H9 (cell line): ENCODE measurements at regions not wholly inside any gene's neighbourhood (a gene's known extent, or its start where the extent isn't known, plus 50 kb on each side); places are given as distances from the start of the nearest gene placed in this dataset.
"Not testable (repeated sequence)": the region's sequence is repeated elsewhere in the genome, so short reads cannot be mapped to it uniquely, and the experiment has no call there.

Experiments
- DNase-seq: peaks from one replicate; pipeline ENCODE4 v3.0.0-alpha.2; 2017
- H2AFZ ChIP-seq: one replicate; pipeline ENCODE4 v1.6.1; 2013; ENCODE audit warnings: mild to moderate bottlenecking, low read length, control low read depth, moderate library complexity
- H2AK5ac ChIP-seq: 2 replicates; pipeline ENCODE4 v1.6.1; 2013; ENCODE audit warnings: low read length, control low read depth, mixed read lengths; ENCODE audit not compliant: insufficient read length
- H2BK120ac ChIP-seq: one replicate; pipeline ENCODE4 v1.6.1; 2013; ENCODE audit warnings: low read depth, mild to moderate bottlenecking, low read length, control low read depth, inconsistent platforms; ENCODE audit not compliant: poor library complexity, severe bottlenecking
- H2BK12ac ChIP-seq: 2 replicates; pipeline ENCODE4 v1.6.1; 2013; ENCODE audit warnings: low read length, control low read depth, mixed read lengths, low read depth; ENCODE audit not compliant: insufficient read length
- H2BK15ac ChIP-seq: 2 replicates; pipeline ENCODE4 v1.6.1; 2013; ENCODE audit warnings: low read depth, low read length, control low read depth
- H2BK20ac ChIP-seq: one replicate; pipeline ENCODE4 v1.6.1; 2013; ENCODE audit warnings: low read depth, mild to moderate bottlenecking, low read length, control low read depth, inconsistent platforms; ENCODE audit not compliant: poor library complexity, severe bottlenecking
- H2BK5ac ChIP-seq: 2 replicates; pipeline ENCODE4 v1.6.1; 2013; ENCODE audit warnings: low read length, control low read depth, mixed read lengths; ENCODE audit not compliant: insufficient read length
- H3K14ac ChIP-seq: 2 replicates; pipeline ENCODE4 v1.6.1; 2013; ENCODE audit warnings: low read length, control low read depth; ENCODE audit not compliant: insufficient read depth
- H3K18ac ChIP-seq: 2 replicates; pipeline ENCODE4 v1.6.1; 2013; ENCODE audit warnings: low read depth, mild to moderate bottlenecking, mixed read lengths, low read length, control low read depth; ENCODE audit not compliant: insufficient read length
- H3K23ac ChIP-seq: 2 replicates; pipeline ENCODE4 v1.6.1; 2013; ENCODE audit warnings: low read length, control low read depth, mixed read lengths, low read depth; ENCODE audit not compliant: insufficient read length
- H3K23me2 ChIP-seq: 2 replicates; pipeline ENCODE4 v1.6.1; 2013; ENCODE audit warnings: low read depth, mild to moderate bottlenecking, mixed read lengths, low read length, control low read depth; ENCODE audit not compliant: insufficient read length, poor library complexity, severe bottlenecking
- H3K27ac ChIP-seq: 2 replicates; pipeline ENCODE4 v1.5.1; 2013; ENCODE audit warnings: low read length, control low read depth, mixed read lengths, low read depth; ENCODE audit not compliant: insufficient read length
- H3K27me3 ChIP-seq: 2 replicates; pipeline ENCODE4 v1.6.1; 2013; ENCODE audit warnings: low read length, control low read depth, inconsistent platforms; ENCODE audit not compliant: insufficient read depth
- H3K4ac ChIP-seq: 2 replicates; pipeline ENCODE4 v1.6.1; 2013; ENCODE audit warnings: low read depth, mild to moderate bottlenecking, control low read depth, inconsistent platforms, low read length, moderate library complexity
- H3K4me1 ChIP-seq: 2 replicates; pipeline ENCODE4 v1.6.1; 2013; ENCODE audit warnings: low read length, control low read depth, inconsistent platforms; ENCODE audit not compliant: insufficient read depth
- H3K4me2 ChIP-seq: 2 replicates; pipeline ENCODE4 v1.6.1; 2013; ENCODE audit warnings: low read length, control low read depth, mixed read lengths; ENCODE audit not compliant: insufficient read length, insufficient read depth
- H3K56ac ChIP-seq: 2 replicates; pipeline ENCODE4 v1.6.1; 2013; ENCODE audit warnings: low read depth, mild to moderate bottlenecking, mixed read lengths, low read length, control low read depth; ENCODE audit not compliant: insufficient read length
- H3K79me1 ChIP-seq: 2 replicates; pipeline ENCODE4 v1.6.1; 2013; ENCODE audit warnings: low read depth, mild to moderate bottlenecking, moderate library complexity, low read length, control low read depth, inconsistent platforms; ENCODE audit not compliant: insufficient read depth, poor library complexity, severe bottlenecking
- H3K79me2 ChIP-seq: 2 replicates; pipeline ENCODE4 v1.6.1; 2013; ENCODE audit warnings: low read length, control low read depth, inconsistent platforms; ENCODE audit not compliant: insufficient read depth
- H3K9ac ChIP-seq: 2 replicates; pipeline ENCODE4 v1.6.1; 2013; ENCODE audit warnings: low read length, control low read depth, mixed read lengths; ENCODE audit not compliant: insufficient read length; ENCODE audit errors: extremely low read depth
- H3K9me3 ChIP-seq: one replicate; pipeline ENCODE4 v1.6.1; 2013; ENCODE audit warnings: low read depth, low read length, inconsistent platforms; ENCODE audit not compliant: control insufficient read depth
- H3T11ph ChIP-seq: one replicate; pipeline ENCODE4 v1.6.1; 2013; ENCODE audit warnings: mild to moderate bottlenecking, low read length, control low read depth, inconsistent platforms
- H4K20me1 ChIP-seq: one replicate; pipeline ENCODE4 v1.6.1; 2013; ENCODE audit not compliant: control insufficient read depth, insufficient read length, insufficient read depth
- H4K5ac ChIP-seq: 2 replicates; pipeline ENCODE4 v1.6.1; 2013; ENCODE audit warnings: low read depth, mild to moderate bottlenecking, mixed read lengths, low read length, control low read depth; ENCODE audit not compliant: insufficient read length
- H4K8ac ChIP-seq: replicated peaks from 2 replicates; pipeline ENCODE4 v1.6.1; 2013; ENCODE audit warnings: low read length, control low read depth, mixed read lengths, low read depth; ENCODE audit not compliant: insufficient read length
- H4K91ac ChIP-seq: 2 replicates; pipeline ENCODE4 v1.6.1; 2013; ENCODE audit warnings: low read depth, mild to moderate bottlenecking, moderate library complexity, mixed read lengths, low read length, control low read depth; ENCODE audit not compliant: insufficient read length
- H3K27ac Mint-ChIP-seq, 3 experiments: 2 replicates in 2 of 3; 3 replicates in 1 of 3; pipeline ENCODE4 v1.8.0; 2020 to 2021; ENCODE audit warnings: mixed read lengths in 3 of 3, mild to moderate bottlenecking in 1 of 3, moderate library complexity in 1 of 3
- H3K27me3 Mint-ChIP-seq: 2 replicates; pipeline ENCODE4 v1.8.0; 2021; ENCODE audit warnings: low read depth, mild to moderate bottlenecking, moderate library complexity, mixed read lengths
- H3K36me3 Mint-ChIP-seq, 3 experiments: 2 replicates in 2 of 3; 3 replicates in 1 of 3; pipeline ENCODE4 v1.8.0; 2020 to 2021; ENCODE audit warnings: low read depth in 3 of 3, mixed read lengths in 3 of 3; ENCODE audit not compliant: insufficient read depth in 1 of 3
- H3K4me1 Mint-ChIP-seq, 2 experiments: 2 replicates each; pipeline ENCODE4 v1.8.0; 2020; ENCODE audit warnings: mixed read lengths in 2 of 2
- H3K4me3 Mint-ChIP-seq, 2 experiments: 2 replicates in 1 of 2; 3 replicates in 1 of 2; pipeline ENCODE4 v1.8.0; 2020 to 2021; ENCODE audit warnings: mild to moderate bottlenecking in 2 of 2, mixed read lengths in 2 of 2, moderate library complexity in 1 of 2
- H3K9me3 Mint-ChIP-seq, 2 experiments: 2 replicates in 1 of 2; 3 replicates in 1 of 2; pipeline ENCODE4 v1.8.0; 2020; ENCODE audit warnings: mild to moderate bottlenecking in 2 of 2, mixed read lengths in 2 of 2, moderate library complexity in 1 of 2
- CTCF ChIP-seq: fragments of 200-600 bp; sonication (generic); conservative IDR thresholded peaks from 3 replicates; pipeline ENCODE4 v1.8.0; 2021; ENCODE audit warnings: antibody characterized with exemption, mild to moderate bottlenecking
- WGBS: extraction: QIAGEN DNeasy Blood & Tissue Kit; methylation state at CpG from one replicate; pipeline ENCODE4 v1.1.7; 2013; ENCODE audit warnings: missing lambda C conversion rate, low lambda C conversion rate, mixed read lengths; ENCODE audit not compliant: insufficient read length; ENCODE audit errors: extremely low coverage; 5-methylcytosine and 5-hydroxymethylcytosine counted together

DNA sequence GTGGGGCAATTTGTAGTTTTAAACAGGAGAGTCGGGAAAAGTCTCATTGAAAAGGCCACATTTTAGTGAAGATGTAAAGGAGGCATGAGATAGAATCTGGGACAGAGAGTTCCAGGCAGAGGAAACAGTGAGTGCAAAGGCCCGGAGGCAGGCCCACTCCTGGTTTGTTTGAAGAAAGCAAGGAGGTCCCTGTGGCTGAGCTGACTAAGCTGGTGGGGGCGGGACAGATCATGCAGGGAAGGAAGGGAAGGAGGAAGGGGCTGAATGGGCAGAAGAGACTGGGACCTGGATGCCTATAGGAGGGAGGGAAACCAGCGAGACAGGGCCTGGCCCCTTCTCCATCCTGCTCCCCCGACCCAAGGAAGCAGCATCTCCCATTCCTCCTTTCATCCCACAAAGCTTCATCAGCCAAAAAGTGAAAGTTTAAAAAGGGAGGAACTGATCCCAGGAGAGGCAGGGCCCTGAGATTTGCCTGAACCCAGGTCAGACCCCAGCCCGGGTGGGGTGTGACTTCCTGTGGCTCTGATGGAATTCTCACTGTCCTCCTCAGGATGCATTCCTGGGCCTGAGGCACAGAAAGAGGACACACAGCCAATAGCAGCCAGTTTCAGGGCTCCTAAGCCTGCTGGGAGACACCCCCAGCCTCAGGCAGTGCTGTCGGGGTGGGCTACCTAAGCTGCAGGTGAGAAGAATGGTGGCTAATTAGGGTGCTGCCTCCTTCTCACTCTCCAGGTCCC lies 54.2 kb upstream of the SIRPA start:
- no peak overlapping the region for H3K4me2 ChIP-seq
- WGBS, result no CpG with 5 or more reads among the region's 7 CpGs
- no peaks in the 10 kb centered on the region for H3K4me1 ChIP-seq
- Mint-ChIP-seq H3K36me3 (peaks cover 0 to 2% (median 0%) of the 10 kb centered on the region in 3 experiments; a peak in 1 of 7 replicates), H3K27ac (no peak overlapping the region), H3K9me3 (peaks cover 0 to 7% of the 10 kb centered on the region in 2 experiments; a peak in 2 of 5 replicates), H3K4me1 (peaks cover 19 to 31% of the 10 kb centered on the region in 2 experiments), H3K27me3 (peaks cover 12% of the 10 kb centered on the region), H3K4me3 (no peak overlapping the region)
- H3K4ac ChIP-seq, result no peak overlapping the region
- H3K23me2 ChIP-seq, result no peaks in the 10 kb centered on the region
- no peak overlapping the region for H3K18ac ChIP-seq
- H3K27me3 ChIP-seq, result no peaks in the 10 kb centered on the region
- H3K23ac ChIP-seq, result no peak overlapping the region
- no peak overlapping the region for H3K56ac ChIP-seq
- no peaks in the 10 kb centered on the region for H4K20me1 ChIP-seq
- no peak overlapping the region for H3K9ac ChIP-seq
- H2BK15ac ChIP-seq, result no peak overlapping the region
- H3T11ph ChIP-seq, result no peak overlapping the region
- H4K5ac ChIP-seq, result no peak overlapping the region
- no peak for TF ChIP-seq CTCF
- H3K79me2 ChIP-seq, result no peaks in the 10 kb centered on the region
- H2BK5ac ChIP-seq, result no peak overlapping the region
- no peak overlapping the region for H4K91ac ChIP-seq
- DNase-seq, result peak; percentile 42
- no peaks in the 10 kb centered on the region for H3K79me1 ChIP-seq
- H2AFZ ChIP-seq, result no peak overlapping the region
- H2AK5ac ChIP-seq, result no peak overlapping the region
- H3K27ac ChIP-seq, result no peak overlapping the region
- no peak overlapping the region for H2BK120ac ChIP-seq
- no peak overlapping the region for H2BK12ac ChIP-seq
- H3K14ac ChIP-seq, result no peak overlapping the region
- H2BK20ac ChIP-seq, result no peak overlapping the region
- no peak overlapping the region for H4K8ac ChIP-seq
- no peaks in the 10 kb centered on the region for H3K9me3 ChIP-seq

GRCh38 chr20:1839376-1840317 lies 55.6 kb upstream of the SIRPA start:
- not testable (repeated sequence) for H2BK120ac ChIP-seq, H2BK20ac ChIP-seq, H3K9me3 ChIP-seq, H4K5ac ChIP-seq, H4K20me1 ChIP-seq, H4K8ac ChIP-seq, H3K27ac ChIP-seq, H3K14ac ChIP-seq, H4K91ac ChIP-seq, H3K36me3 Mint-ChIP-seq, H2AFZ ChIP-seq, H3K4me2 ChIP-seq, H3K23me2 ChIP-seq, H3K56ac ChIP-seq, H3K4ac ChIP-seq, H3K79me2 ChIP-seq, H3T11ph ChIP-seq, H3K18ac ChIP-seq, DNase-seq, H2BK5ac ChIP-seq, H3K79me1 ChIP-seq, H3K23ac ChIP-seq, H3K9ac ChIP-seq, H2AK5ac ChIP-seq, H3K4me1 ChIP-seq, H3K27me3 ChIP-seq, H3K9me3 Mint-ChIP-seq, H3K4me3 Mint-ChIP-seq, H2BK15ac ChIP-seq, H2BK12ac ChIP-seq
- Mint-ChIP-seq H3K27me3 (peaks cover 13% of the 10 kb centered on the region), H3K4me1 (peaks cover 24 to 36% of the 10 kb centered on the region in 2 experiments), H3K27ac (peak overlapping the region; percentile 14 to 56 (median 47); a peak in 6 of 7 replicates)
- no CpG with 5 or more reads among the region's 23 CpGs for WGBS
